ENCODE measurements at regions not wholly inside any gene's neighbourhood (a gene's known extent, or its start where the extent isn't known, plus 50 kb on each side); places are given as distances from the start of the nearest gene placed in this dataset.

DNA sequence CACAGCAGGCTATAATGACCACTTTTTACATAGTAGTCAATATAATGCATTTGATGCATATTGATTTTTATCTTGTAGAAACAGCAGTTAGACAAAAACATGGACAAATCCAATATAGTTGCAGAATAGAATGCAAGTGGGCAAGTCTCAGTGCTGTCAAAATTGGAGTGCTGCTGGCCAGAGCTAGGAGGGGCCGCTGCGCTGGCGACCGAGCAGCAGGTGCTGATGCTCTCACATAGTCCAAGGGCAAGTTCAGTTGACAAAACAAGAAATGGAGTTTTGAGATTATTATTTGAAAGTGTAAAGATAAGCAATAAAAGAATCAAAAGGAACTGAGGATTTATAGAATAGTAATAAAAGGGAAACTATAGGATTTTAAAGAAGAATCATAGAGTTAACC, 60.6 kb upstream of the CDK20 start:
- TF ChIP-seq, protein P1, sequence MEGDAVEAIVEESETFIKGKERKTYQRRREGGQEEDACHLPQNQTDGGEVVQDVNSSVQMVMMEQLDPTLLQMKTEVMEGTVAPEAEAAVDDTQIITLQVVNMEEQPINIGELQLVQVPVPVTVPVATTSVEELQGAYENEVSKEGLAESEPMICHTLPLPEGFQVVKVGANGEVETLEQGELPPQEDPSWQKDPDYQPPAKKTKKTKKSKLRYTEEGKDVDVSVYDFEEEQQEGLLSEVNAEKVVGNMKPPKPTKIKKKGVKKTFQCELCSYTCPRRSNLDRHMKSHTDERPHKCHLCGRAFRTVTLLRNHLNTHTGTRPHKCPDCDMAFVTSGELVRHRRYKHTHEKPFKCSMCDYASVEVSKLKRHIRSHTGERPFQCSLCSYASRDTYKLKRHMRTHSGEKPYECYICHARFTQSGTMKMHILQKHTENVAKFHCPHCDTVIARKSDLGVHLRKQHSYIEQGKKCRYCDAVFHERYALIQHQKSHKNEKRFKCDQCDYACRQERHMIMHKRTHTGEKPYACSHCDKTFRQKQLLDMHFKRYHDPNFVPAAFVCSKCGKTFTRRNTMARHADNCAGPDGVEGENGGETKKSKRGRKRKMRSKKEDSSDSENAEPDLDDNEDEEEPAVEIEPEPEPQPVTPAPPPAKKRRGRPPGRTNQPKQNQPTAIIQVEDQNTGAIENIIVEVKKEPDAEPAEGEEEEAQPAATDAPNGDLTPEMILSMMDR (IDR thresholded peaks at IDR 0.05): no peak
- no peak for TF ChIP-seq EP300 (IDR thresholded peaks at IDR 0.05)
- no peak for TF ChIP-seq POLR2A (IDR thresholded peaks at IDR 0.05)
